COLO668 (cell line): ENCODE measurements at regions not wholly inside any gene's neighbourhood (a gene's known extent, or its start where the extent isn't known, plus 50 kb on each side); places are given as distances from the start of the nearest gene placed in this dataset.
A peak's percentile ranks its signal among the peaks of the same experiment; 100 is the strongest.

Experiments used
- DNase-seq: peaks from one replicate; lab custom pipeline; 2025; ENCODE audit not compliant: unreplicated experiment; lab: John Stamatoyannopoulos, UW

DNA sequence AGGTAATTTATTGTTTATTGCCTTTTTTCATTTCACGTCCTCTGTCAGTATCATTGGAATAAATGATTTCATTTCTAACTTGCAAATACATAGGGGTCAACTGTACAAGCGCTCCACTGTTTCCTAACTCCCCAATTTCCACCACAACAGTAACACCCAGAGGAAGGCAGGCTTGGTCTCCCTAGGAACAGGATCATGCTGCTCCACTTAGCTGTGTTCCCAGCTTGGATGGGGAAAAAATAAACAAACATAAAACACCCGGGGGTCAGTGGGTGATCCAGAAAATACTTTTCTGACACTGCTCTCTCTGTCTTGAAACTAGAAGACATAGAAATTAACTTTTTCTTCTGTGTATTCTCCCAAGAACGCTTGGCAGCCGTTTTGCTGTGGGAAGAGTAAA lies 772.5 kb downstream of the TRIML1 start:
- DNase-seq, result no peak

DNA sequence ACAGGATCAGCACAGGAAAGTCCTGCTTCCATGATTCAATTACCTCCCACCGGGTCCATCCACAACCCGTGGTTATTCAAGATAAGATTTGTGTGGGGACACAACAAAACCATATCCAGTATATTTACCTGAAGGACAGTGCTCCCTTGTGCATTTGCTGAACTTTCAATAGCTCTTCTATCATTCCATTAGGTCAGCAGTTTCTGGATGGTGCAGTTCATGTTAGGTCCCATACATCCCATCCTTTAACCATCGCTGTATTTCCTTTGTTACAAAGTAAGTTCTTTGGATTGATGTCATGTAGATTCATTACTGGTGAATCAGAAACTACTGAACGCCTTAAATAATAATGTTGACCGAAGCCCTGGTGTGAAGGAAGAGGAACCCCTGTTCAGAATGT lies 775.9 kb downstream of the TRIML1 start:
- no peak for DNase-seq

DNA sequence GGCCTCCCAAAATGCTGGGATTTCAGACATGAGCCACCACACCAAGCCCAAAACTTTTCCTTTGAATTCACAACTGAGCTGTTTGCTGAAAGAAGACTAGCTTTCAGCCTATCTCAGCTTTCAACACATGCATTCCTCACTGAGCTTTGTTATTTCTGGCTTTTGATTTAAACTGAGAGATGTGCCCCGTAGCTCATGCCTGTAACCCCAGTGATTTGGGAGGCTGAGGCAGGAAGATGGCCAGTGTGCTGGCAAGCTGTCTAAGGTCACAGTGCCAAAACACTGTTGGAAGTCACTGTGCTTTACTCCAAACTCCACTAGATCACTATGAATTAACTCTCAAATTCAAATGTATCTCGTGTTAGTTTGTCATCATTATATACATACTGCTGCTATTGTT lies 779.5 kb downstream of the TRIML1 start:
- no peak for DNase-seq

DNA sequence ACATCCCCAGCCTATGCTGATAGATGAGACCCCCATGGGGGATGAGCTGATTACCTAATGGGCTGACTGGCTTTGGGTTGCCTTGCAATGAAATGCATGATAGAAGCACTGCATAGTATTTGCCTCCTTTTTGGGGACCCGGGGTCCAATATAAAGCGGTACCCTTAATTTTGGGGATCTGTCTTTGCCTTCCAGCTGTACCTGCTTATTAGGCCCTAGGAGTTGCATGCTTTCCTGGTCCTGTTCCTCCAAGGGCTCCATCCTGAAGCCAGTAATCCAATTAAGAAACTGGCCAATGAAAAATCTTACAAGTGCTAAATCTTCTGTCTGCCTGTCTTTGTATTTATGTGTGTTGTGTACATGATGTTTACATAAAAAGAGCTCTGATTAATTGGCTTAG lies 791.6 kb downstream of the TRIML1 start:
- DNase-seq, result peak; percentile 34

DNA sequence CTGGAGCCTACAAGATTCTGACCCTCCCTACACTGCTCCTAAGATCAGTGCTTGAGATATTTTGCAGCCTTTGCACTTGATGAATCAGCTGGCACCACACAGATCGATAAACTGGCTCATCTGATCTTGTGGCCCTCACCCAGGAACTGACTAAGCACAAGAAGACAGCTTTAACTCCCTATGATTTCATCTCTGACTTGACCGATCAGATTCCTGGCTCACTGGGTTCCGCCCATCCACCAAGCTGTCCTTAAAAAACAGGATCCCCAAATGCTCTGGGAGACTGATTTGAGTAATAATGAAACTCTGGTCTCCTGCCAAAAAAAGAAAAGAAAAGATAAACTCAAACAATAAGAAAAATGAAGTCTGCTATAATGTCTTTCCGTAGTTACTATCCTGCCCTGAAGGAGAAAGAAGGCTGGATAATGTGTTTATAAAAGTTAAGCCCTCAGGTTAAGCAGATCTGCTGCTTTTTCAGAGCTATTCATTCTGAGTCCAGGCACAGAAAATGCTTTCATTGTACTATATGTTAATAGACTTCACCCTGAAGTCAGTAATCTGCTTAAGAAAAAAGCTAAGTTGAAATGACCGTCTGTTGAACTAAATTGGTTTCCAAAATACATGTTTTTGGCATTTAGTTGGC lies 795.2 kb downstream of the TRIML1 start:
- DNase-seq, result no peak

DNA sequence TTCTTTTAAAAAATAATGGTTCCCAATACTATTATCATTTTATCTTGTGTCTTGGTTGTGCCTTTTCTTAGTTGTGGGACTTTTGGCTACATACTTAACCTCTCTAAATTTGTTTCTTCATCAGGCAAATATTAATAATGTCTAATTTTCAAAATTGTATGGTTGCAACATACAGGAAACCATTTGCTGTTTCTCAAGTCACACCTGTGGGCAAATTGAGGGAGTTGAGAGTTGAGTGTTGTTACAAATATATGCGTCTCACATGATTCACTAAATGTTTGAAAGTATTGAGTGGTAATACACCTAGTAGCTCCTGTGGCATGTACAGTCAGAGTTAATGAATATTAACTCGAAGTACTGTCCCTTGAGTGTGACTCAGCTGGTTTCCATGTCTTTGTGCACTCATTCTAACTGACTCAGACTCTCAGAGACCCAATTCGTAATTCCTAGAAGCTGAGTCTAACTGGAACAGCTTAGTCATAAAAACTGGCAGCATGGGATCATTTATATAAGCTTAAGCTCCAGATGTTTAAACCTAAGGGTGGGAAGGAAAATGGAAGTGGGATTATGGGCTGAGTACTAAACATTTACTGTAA lies 802.4 kb downstream of the TRIML1 start:
- no peak for DNase-seq

DNA sequence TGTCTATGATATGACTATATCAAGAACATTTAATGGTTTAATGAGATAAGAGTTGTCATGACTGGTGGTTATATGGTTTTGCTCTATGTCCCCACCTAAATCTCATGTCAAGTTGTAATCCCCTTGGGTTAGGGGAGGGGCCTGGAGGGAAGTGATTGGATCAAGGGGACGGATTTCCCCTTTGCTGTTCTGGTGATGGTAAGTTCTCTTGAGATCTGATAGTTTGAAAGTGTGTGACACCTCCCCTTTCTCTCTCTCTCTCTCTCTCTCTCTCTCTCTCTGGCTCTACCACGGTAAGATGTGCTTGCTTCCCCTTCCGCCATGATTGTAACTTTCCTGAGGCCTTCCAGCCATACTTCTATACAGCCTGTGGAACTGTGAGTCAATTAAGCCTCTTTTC lies 803.4 kb downstream of the TRIML1 start:
- no peak for DNase-seq

DNA sequence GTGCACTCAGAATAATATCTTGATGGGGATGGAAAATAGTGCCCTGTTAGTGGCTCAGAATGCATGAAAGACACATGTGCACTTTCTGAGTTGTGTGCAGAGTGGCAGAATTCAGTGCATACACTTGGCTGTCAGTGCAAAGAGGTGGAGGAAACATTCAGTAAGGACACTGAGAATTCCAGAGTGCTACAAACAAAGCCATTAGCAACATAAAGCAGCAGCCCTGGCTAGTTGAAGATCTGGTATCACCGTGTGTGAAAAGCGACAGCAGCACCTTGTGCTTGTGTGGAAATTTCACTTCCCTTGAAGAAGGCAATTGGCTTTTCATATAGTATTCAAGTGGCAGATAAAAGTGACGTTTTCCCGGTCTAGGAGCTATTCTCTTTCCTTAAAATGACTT lies 810.4 kb downstream of the TRIML1 start:
- no peak for DNase-seq

DNA sequence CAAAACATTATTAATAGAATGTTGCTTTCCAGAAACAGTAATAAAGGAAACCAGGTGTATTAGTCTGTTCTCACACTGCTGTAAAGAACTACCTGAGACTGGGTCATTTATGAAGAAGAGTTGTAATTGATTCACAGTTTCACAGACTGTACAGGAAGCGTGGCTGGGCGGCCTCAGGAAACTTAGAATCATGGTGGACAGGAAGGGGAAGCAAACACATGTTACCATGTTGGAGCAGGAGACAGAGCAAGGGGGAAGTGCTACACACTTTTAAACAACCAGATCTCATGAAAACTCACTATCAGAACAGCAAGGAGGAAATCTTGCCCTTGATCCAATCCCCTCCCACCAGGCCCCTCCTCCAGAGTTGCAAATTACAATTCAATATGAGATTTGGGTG lies 815.8 kb downstream of the TRIML1 start:
- no peak for DNase-seq

DNA sequence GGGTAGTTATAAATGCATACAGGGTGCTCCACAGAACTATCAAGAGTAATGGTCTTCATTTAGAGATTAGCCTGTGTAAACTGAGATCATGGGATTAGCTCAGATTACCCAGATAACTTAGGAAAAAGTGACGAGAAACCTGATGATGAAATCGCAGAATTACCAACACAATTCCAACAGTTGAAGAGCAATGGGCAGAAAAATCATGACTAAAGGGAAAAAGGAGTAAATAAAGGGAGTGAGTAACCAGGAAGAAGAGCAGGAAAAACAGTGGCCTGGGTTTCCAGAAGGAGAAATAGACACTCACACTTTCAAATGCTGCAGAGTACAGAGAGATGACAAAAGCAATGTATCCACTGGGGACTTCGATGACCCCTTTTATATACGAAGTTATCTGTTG lies 817.3 kb downstream of the TRIML1 start:
- no peak for DNase-seq

DNA sequence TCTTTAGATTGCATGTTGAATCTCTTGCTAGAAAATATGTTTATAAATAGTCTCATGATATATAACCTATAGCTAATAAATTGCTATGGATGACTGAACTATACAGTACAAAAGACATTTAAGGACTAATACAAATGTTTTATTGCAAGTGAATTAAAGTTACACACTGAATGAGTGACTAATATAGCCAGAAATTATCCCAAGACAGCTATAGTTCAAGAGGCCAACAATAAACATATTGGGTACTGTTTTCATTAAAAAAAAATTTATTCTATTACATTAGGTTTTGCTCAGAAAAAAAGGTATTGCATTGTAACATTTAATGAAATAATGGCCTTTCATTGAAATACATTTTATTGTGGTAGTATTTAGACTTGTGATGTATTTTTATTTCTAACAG lies 819.1 kb downstream of the TRIML1 start:
- DNase-seq, result no peak

DNA sequence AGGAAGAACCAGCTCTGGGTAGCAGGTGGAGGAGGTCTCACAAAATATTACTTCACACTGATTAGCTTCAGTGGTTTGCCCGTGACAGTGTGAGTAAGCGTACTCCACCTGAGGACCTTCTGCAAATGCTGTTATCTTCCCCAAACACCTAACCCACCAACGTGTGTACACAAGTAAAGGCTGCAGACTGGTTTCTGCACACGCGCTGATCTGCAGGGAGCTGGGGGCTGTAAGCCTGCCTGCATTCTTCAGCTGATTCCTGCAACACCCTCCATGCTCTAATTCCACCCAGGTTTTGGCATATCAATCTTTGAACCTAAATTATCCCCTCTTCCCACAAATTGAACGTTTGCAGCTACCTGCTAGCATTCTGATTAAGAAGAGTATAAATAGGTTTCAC lies 820.2 kb downstream of the TRIML1 start:
- DNase-seq, result no peak

DNA sequence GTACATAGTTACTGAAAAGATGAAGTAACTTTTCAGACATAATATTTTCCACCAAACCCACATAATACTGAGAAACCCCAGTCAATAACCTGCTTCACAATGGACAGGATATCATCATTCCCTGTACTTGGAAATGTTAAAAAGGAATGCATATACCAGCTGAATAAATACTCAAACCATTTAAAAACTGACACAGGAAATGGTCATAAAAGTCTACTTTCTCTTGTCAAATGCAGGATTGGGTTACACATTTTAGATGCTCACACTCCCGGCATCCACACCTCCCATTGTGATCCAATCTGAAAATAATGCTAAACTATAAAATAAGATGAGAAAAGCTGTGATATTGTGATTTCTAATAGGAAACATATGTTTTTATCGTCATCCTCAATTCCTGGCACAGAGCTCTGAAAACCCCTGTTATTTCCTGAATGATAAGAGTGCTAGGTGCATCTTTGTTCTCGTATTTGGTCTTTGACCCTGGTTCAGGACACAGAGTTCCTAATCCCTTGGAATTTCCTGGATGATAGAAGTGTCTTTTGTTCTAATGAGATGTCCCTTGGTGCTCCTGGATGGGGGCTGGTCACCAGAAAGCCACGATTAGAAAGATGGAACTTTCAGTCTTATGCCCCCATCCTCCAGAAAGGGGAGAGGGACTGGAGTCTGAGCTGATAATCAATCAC lies 821.3 kb downstream of the TRIML1 start:
- no peak for DNase-seq

DNA sequence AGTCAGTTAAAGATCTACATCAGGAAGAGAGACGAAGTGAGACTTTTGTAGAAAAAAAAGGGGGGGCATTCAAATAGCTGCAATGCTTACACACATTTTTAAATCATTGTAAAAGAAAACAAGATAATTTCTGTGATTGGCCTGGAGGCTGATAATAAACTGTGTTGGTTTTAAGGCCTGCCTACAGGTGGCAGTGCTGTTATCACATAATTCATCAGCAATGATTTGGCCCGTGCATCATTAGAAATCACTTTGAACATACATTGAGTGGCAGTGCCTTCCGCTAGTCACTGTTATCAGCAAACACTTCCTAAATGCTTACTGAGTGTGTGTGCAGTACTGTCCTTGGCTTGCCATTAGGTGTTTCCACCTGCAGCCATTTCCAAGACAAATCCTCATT lies 831.9 kb downstream of the TRIML1 start:
- peak; percentile 36 for DNase-seq

DNA sequence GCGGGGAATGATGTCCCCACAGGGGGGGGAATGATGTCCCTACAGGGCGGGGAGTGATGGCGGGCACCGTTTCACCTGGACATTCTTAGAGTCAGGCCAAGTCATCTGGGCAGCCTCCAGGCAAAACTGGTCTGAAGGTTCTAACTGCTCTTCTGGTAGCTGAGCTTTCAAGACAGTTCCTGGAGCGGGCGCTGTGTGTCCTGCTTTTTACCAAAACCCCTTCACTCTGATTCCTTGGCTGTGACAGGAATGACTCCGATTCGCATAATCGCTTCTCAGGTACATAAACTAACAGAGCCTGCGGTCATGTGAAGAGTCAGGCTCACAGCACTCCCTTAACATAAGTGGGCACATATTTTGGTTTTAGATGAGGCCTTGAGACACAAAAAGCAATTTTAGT lies 836.0 kb downstream of the TRIML1 start:
- no peak for DNase-seq

DNA sequence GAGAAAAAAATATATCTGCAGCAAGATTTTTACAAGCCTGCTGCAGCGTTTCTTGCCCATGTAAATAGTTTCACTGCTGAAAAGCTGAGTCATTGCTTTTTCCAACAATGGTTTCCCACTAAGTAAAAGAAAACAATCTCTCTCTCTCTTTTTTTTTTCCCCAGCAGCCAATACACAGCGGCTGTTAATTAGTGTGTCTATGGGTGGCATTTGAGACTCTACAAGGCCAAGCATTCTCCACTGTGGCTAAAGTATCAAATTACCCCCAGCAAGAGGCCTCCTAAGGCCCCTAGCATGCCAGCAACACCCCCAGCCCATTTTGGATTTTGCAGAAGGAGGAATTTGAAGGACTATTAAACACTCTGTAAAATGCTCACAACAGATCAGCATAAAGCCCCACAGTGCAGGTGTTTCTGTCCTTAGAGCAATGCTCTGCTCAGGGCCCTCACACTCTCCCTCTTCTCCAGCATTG lies 837.4 kb downstream of the TRIML1 start:
- DNase-seq, result peak; percentile 60

DNA sequence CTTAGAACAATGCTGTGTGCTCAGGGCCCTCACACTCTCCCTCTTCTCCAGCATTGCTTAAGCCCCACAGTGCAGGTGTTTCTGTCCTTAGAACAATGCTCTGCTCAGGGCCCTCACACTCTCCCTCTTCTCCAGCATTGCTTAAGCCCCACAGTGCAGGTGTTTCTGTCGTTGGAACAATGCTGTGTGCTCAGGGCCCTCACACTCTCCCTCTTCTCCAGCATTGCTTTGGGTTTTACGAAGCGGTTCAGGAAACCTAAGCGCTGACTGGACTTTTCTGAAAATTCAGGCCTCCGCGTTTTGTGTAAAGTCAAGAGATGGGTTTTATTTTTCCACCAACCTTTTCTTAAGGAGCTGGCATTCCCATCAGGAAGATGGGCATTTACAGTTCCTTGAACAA lies 838.0 kb downstream of the TRIML1 start:
- peak; percentile 70 for DNase-seq

DNA sequence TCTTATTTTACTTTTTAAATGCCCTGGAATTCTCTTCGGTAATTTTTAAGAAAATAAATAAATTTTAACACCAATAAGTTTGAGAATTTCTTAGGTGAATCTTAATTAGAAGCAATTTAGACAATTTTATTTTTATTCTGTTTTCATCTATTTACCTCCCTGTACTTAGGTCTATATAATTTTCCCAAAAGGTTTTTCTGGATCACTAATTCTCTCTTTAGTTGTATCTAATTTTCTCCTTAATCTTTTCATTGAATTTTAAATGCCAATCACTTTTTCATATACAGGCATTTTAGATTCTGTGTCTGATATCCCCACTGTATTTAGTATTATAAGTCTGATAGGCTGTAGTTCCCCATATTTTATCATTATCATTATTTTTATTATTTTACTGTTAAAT lies 845.3 kb downstream of the TRIML1 start:
- no peak for DNase-seq

DNA sequence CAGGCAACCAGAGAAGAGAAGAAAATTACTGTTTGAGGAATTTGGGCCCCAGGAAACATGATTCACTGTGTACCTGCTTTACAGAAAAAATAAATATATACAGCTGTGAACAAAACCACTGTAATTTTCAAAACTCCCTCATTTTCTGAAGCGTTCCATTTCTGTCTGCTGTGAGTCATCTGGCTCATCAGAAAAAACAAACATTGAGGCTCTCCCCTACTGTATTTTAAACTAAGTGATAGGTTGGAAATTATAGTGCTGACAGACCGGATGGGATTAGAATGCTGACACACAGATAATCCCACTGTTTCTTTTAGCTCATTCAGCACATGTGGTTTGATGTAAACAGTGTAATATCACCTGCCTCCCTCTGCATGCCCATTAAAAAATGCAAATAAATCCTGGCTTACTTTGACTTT lies 847.0 kb downstream of the TRIML1 start:
- peak; percentile 25 for DNase-seq

DNA sequence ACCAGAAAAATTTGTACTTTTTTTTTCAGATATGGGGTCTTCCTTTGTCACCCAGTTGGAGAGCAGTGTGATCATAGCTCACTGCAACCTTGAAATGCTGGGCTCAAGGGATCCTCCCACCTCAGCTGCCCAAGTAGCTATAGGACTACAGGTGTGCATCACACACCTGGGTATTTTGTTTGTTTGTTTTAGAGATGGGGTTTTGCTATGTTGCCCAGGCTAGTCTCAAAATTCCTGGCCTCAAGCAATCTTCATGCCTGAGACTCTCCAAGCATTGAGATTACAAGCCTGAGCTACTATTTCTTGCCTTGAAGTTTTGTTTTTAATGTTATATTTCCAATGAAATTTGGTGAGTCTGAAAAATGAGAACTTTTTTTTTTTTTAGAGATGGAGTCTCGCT lies 847.8 kb downstream of the TRIML1 start:
- peak; percentile 25 for DNase-seq

DNA sequence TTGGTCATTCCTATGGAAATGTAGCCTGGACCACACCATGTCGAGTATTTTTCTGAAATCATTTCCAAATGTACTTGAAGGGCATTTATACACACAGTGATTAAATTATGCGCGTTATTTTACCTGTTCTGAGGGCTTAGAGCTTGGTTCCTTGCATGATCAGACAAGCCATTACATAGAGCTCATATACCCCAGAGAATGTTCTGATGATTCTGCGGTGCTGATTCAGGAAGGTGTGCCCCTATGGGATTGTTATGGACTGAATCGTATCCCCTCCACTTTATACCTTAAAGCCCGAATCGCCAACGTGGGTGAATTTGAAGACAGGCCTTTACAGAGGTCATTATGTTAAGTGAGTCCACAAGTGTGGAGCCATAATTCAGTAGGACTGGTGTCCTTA lies 848.9 kb downstream of the TRIML1 start:
- DNase-seq, result no peak

DNA sequence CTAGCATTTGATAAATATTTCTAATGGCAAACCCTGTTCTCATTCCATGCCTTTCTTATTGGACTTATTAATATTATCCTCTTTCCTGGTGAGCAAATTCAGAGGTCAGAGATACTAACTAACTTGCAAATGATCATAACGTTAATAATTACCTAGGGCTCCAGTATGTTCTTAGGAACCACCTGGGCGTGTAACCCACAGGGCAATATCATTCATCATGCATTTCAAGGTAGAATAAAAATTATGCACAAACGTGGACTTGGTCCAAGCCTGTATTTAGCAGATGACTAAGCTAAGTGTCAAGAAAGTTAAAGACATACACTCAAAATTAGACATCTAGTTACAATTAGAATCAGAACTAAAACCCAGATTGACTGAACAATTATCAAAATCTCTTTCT lies 850.1 kb downstream of the TRIML1 start:
- peak; percentile 20 for DNase-seq

DNA sequence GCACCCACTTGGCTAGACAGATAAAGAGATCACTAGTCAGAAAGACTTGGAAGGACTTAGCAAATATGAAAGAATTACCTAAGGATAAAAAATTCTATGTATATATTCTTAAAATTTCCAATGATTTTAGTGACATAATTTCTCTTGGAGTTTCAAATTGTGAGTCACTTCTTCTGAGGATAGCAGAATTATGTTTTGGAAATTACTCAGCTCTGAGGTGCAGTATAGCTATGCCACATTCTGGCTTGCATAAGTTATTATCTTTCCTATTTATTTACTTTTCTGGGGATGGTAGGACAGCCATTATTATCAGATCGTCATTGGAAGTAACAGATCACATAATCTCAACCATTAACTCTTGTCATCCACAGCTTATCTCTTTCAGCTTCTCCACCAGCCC lies 853.5 kb downstream of the TRIML1 start:
- DNase-seq, result no peak
